Muscle layer of duodenum (tissue), 2 donors: ENCODE measurements at regions not wholly inside any gene's neighbourhood (a gene's known extent, or its start where the extent isn't known, plus 50 kb on each side); places are given as distances from the start of the nearest gene placed in this dataset.

Experiments
- H3K27ac ChIP-seq: one replicate; pipeline ENCODE4 v1.7.0; 2013; ENCODE audit warnings: mild to moderate bottlenecking, low read length
- H3K27me3 ChIP-seq: one replicate; pipeline ENCODE4 v1.7.0; 2013; ENCODE audit warnings: low read depth, mild to moderate bottlenecking, control low read depth, low read length
- H3K36me3 ChIP-seq, 2 donors: one replicate each; pipeline ENCODE4 v1.7.0; 2013; ENCODE audit warnings: low read length in 2 of 2, control low read depth in 1 of 2, mild to moderate bottlenecking in 1 of 2; ENCODE audit not compliant: insufficient read depth in 2 of 2, control insufficient read depth in 1 of 2
- H3K4me1 ChIP-seq, 2 donors: one replicate each; pipeline ENCODE4 v1.7.0; 2013; ENCODE audit warnings: low read length in 2 of 2, mild to moderate bottlenecking in 2 of 2, control low read depth in 1 of 2, moderate library complexity in 1 of 2; ENCODE audit not compliant: insufficient read depth in 2 of 2, control insufficient read depth in 1 of 2
- H3K4me3 ChIP-seq, 2 donors: one replicate each; pipeline ENCODE4 v1.7.0; 2013; ENCODE audit warnings: low read length in 2 of 2, low read depth in 1 of 2, mild to moderate bottlenecking in 1 of 2
- H3K9me3 ChIP-seq, 2 donors: one replicate each; pipeline ENCODE4 v1.7.0; 2013; ENCODE audit warnings: low read length in 2 of 2, control low read depth in 1 of 2, mild to moderate bottlenecking in 1 of 2; ENCODE audit not compliant: control insufficient read depth in 1 of 2
- donor health status: healthy.

- Histone ChIP-seq H3K27me3 (peaks cover 3% of the 10 kb centered on the region), H3K36me3 (no peaks in the 10 kb centered on the region), H3K27ac (no peak overlapping the region), H3K9me3 (no peaks in the 10 kb centered on the region), H3K4me3 (no peak overlapping the region), H3K4me1 (no peaks in the 10 kb centered on the region)
Measured at GRCh38 chr11:32210556-32210955, 119.7 kb downstream of the RCN1 start.

GRCh38 chr11:32213223-32213622 lies 122.3 kb downstream of the RCN1 start:
- Histone ChIP-seq H3K4me1 (no peaks in the 10 kb centered on the region), H3K36me3 (no peaks in the 10 kb centered on the region), H3K27ac (no peak overlapping the region), H3K9me3 (no peaks in the 10 kb centered on the region), H3K4me3 (no peak overlapping the region), H3K27me3 (peaks cover 3% of the 10 kb centered on the region)

GRCh38 chr11:32215157-32215556 lies 124.3 kb downstream of the RCN1 start:
- Histone ChIP-seq H3K4me3 (no peak overlapping the region), H3K9me3 (no peaks in the 10 kb centered on the region), H3K4me1 (no peaks in the 10 kb centered on the region), H3K36me3 (no peaks in the 10 kb centered on the region), H3K27me3 (peaks cover 3% of the 10 kb centered on the region), H3K27ac (no peak overlapping the region)

- Histone ChIP-seq H3K4me1 (no peaks in the 10 kb centered on the region), H3K9me3 (no peaks in the 10 kb centered on the region), H3K27me3 (peaks cover 3% of the 10 kb centered on the region), H3K36me3 (no peaks in the 10 kb centered on the region), H3K4me3 (no peak overlapping the region), H3K27ac (no peak overlapping the region)
Measured at GRCh38 chr11:32216749-32217148, 125.9 kb downstream of the RCN1 start.

GRCh38 chr11:32219320-32219719 lies 128.4 kb downstream of the RCN1 start:
- H3K4me1 ChIP-seq: no peaks in the 10 kb centered on the region
- H3K27me3 ChIP-seq: peaks cover 3% of the 10 kb centered on the region
- no peak overlapping the region for H3K27ac ChIP-seq
- H3K4me3 ChIP-seq: no peak overlapping the region
- H3K9me3 ChIP-seq: no peaks in the 10 kb centered on the region
- H3K36me3 ChIP-seq: no peaks in the 10 kb centered on the region

GRCh38 chr11:32221476-32222032 lies 130.7 kb downstream of the RCN1 start:
- Histone ChIP-seq H3K27me3 (no peaks in the 10 kb centered on the region), H3K27ac (no peak overlapping the region), H3K9me3 (no peaks in the 10 kb centered on the region), H3K36me3 (no peaks in the 10 kb centered on the region), H3K4me1 (no peaks in the 10 kb centered on the region), H3K4me3 (no peak overlapping the region)

- Histone ChIP-seq H3K27me3 (no peaks in the 10 kb centered on the region), H3K9me3 (no peaks in the 10 kb centered on the region), H3K27ac (no peak overlapping the region), H3K4me3 (no peak overlapping the region), H3K36me3 (no peaks in the 10 kb centered on the region), H3K4me1 (no peaks in the 10 kb centered on the region)
Measured at GRCh38 chr11:32224580-32224979, 133.7 kb downstream of the RCN1 start.

GRCh38 chr11:32225571-32226285 lies 134.9 kb downstream of the RCN1 start:
- Histone ChIP-seq H3K9me3 (no peaks in the 10 kb centered on the region), H3K36me3 (no peaks in the 10 kb centered on the region), H3K4me1 (no peaks in the 10 kb centered on the region), H3K27ac (no peak overlapping the region), H3K4me3 (no peak overlapping the region), H3K27me3 (no peaks in the 10 kb centered on the region)

GRCh38 chr11:32226480-32226879 lies 135.6 kb downstream of the RCN1 start:
- Histone ChIP-seq H3K27me3 (no peaks in the 10 kb centered on the region), H3K4me1 (no peaks in the 10 kb centered on the region), H3K27ac (no peak overlapping the region), H3K9me3 (no peaks in the 10 kb centered on the region), H3K4me3 (no peak overlapping the region), H3K36me3 (no peaks in the 10 kb centered on the region)

- H3K4me1 ChIP-seq: no peaks in the 10 kb centered on the region
- H3K9me3 ChIP-seq: no peaks in the 10 kb centered on the region
- H3K27ac ChIP-seq: no peak overlapping the region
- no peaks in the 10 kb centered on the region for H3K27me3 ChIP-seq
- no peak overlapping the region for H3K4me3 ChIP-seq
- no peaks in the 10 kb centered on the region for H3K36me3 ChIP-seq
Measured at GRCh38 chr11:32229576-32230240, 138.8 kb downstream of the RCN1 start.

GRCh38 chr11:32231909-32232493 lies 141.1 kb downstream of the RCN1 start:
- Histone ChIP-seq H3K4me3 (no peak overlapping the region), H3K36me3 (no peaks in the 10 kb centered on the region), H3K4me1 (no peaks in the 10 kb centered on the region), H3K9me3 (no peaks in the 10 kb centered on the region), H3K27me3 (no peaks in the 10 kb centered on the region), H3K27ac (no peak overlapping the region)
